ENCODE measurements at regions not wholly inside any gene's neighbourhood (a gene's known extent, or its start where the extent isn't known, plus 50 kb on each side); places are given as distances from the start of the nearest gene placed in this dataset.

DNA sequence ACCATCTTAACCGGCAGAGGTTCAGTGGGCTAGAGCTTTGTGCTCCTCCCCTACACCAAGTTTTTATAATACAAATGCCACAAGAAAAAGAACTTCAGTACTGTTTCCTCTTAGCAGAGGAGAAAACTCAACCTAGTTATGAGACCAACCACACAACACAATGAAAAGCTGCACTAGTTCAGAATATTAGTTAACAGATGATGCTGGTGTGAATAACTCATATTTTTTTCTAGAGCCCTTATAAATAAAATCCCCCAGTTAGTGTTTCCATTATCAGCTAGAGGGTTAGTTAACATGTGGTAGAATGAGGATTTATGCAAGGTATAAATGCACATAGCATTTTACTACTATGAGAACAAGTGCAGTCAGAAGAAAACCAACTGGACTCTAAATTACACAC lies 61.9 kb upstream of the AMN1 start:
- H3K4me1 ChIP-seq (ENCODE audit: insufficient read depth, low read length): peaks cover 5% of the 10 kb centered on the region
- H3K9me3 ChIP-seq (ENCODE audit: low read depth, low read length): no peaks in the 10 kb centered on the region
- no peaks in the 10 kb centered on the region for H3K27me3 ChIP-seq (ENCODE audit: insufficient read depth, low read length)
- H3K4me3 ChIP-seq (ENCODE audit: low read length): no peak overlapping the region

DNA sequence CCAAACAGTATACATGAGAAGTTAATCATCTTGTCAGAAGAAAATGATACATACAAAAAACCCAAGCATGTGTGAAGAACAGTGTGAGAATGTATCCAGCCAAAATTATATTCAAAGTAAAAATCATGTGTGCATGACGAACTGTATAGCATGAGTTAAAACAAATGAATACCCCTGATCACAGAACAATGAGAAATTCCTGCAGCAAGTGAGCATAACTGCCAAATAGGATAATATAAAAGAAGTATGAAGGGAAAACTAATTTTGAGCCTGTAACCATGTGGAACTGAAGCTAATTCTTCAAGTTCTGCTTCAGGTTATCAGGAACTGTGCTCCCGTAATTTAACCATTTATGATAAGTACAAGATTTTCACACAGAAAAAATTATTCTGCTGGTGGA lies 56.5 kb upstream of the AMN1 start:
- H3K4me3 ChIP-seq (ENCODE audit: low read length): no peak overlapping the region
- no peaks in the 10 kb centered on the region for H3K27me3 ChIP-seq (ENCODE audit: insufficient read depth, low read length)
- H3K9me3 ChIP-seq (ENCODE audit: low read depth, low read length): no peaks in the 10 kb centered on the region
- peaks cover 5% of the 10 kb centered on the region for H3K4me1 ChIP-seq (ENCODE audit: insufficient read depth, low read length)

- Histone ChIP-seq H3K9me3 (ENCODE audit: low read depth, low read length) (no peaks in the 10 kb centered on the region), H3K27me3 (ENCODE audit: insufficient read depth, low read length) (no peaks in the 10 kb centered on the region), H3K4me3 (ENCODE audit: low read length) (no peak overlapping the region), H3K4me1 (ENCODE audit: insufficient read depth, low read length) (no peaks in the 10 kb centered on the region)
Observed at GRCh38 chr12:31783996-31784645, 55.3 kb upstream of the AMN1 start.

DNA sequence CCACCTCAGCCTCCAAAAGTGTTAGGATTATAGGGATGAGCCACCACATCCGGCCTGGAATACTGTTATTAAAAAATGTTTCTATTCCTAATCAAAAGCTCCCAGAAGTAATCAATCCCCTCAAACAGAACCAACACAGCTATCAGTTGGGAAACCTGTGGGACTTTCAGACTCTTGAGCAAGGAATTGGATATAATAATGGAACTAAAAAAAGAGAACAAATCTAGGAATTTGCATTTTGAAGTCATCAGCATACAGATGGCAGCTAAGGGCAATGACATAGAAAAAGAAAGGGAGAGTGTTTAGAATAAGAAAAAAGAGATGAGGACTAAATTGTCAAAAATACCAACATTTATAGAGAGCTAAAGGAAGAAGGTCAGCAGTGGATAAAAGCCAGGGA lies 54.7 kb upstream of the AMN1 start:
- no peaks in the 10 kb centered on the region for H3K27me3 ChIP-seq (ENCODE audit: insufficient read depth, low read length)
- H3K4me1 ChIP-seq (ENCODE audit: insufficient read depth, low read length): no peaks in the 10 kb centered on the region
- no peak overlapping the region for H3K4me3 ChIP-seq (ENCODE audit: low read length)
- H3K9me3 ChIP-seq (ENCODE audit: low read depth, low read length): no peaks in the 10 kb centered on the region

DNA sequence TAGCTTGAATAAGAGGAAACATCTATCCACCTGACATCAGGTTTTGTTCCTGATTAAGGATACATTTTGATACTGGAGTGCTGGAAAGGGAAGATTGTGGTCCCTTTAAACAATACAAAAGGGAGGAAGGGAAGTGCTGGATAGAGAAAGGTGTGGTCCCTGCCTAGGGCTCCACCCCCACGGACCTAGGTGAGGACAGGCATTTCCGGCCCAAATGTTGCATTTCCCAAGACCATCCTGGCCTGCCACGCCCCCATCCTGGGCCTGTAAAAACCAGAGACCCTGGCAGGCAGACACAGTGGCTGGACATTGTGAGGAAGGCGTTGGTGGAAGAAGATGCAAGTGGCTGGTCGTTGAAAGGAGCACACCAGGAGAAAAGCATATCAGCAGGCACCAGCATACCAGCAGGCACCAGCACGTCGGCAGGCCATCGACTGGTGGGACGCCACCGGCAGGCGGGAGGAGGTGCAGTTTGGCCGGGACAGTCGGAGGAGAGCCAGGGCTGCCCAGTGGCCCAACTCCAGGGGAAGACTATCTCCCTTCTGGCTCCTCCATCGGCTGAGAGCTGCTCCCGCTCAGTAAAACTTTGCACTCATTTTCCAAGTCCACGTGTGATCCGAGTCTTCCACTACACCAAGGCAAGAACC lies 53.2 kb upstream of the AMN1 start:
- H3K4me3 ChIP-seq (ENCODE audit: low read length): no peak overlapping the region

DNA sequence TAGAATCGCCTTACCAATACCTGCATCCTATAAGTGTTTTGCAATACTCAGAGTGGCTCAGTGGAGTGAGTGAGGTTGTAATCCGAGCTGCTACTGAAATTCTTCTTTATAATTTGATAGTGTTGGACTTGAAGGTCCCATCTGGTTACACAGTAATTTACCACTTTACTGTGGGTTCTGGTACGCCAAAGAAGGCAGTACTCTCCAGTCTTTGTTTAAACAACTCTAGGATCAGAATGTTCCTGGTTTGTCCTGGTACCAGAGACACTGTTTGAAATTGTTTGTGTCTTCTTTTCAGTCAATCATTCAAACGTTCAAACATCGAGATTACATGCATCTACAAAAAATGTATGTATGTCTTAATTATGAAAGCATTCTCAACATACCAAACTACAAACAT lies 51.3 kb upstream of the AMN1 start:
- no peaks in the 10 kb centered on the region for H3K27me3 ChIP-seq (ENCODE audit: insufficient read depth, low read length)
- H3K4me3 ChIP-seq (ENCODE audit: low read length): no peak overlapping the region
- H3K4me1 ChIP-seq (ENCODE audit: insufficient read depth, low read length): no peaks in the 10 kb centered on the region
- H3K9me3 ChIP-seq (ENCODE audit: low read depth, low read length): no peaks in the 10 kb centered on the region

More for the DNA sequence above, 53.2 kb upstream of the AMN1 start:
- no peaks in the 10 kb centered on the region for H3K4me1 ChIP-seq (ENCODE audit: insufficient read depth, low read length)
- H3K27me3 ChIP-seq (ENCODE audit: insufficient read depth, low read length): no peaks in the 10 kb centered on the region
- no peaks in the 10 kb centered on the region for H3K9me3 ChIP-seq (ENCODE audit: low read depth, low read length)

DNA sequence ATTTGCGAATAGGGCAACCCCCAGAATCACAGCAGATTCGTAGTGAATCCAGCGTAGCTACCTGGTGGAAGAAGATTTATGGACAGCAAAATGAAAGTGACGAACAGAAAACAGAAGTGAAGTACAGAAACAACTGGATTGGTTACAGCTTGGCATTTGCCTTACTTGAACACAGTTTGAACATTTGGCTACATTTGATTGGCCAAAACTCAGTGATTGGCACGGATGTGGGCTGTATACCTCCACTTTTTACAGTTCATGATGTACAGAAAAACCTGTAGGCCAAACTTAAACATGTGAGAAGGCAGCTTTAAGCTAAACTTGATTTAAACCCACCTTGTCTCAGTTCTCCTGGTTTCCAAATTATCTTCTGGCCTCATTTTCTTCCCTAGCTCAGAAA lies 49.9 kb upstream of the AMN1 start:
- Histone ChIP-seq H3K4me1 (ENCODE audit: insufficient read depth, low read length) (peaks cover 5% of the 10 kb centered on the region), H3K9me3 (ENCODE audit: low read depth, low read length) (no peaks in the 10 kb centered on the region), H3K27me3 (ENCODE audit: insufficient read depth, low read length) (no peaks in the 10 kb centered on the region), H3K4me3 (ENCODE audit: low read length) (no peak overlapping the region)
